Esophagus squamous epithelium (tissue), 5 donors: ENCODE measurements at regions not wholly inside any gene's neighbourhood (a gene's known extent, or its start where the extent isn't known, plus 50 kb on each side); places are given as distances from the start of the nearest gene placed in this dataset.

ENCODE experiments used
- DNase-seq: peaks from one replicate; lab custom pipeline; 2025; lab: John Stamatoyannopoulos, UW
- H3K27ac ChIP-seq, 4 donors: fragments of 200-600 bp; sonication (generic); one replicate each; pipeline ENCODE4 v1.5.1; 2016 to 2019; ENCODE audit warnings: mild to moderate bottlenecking in 1 of 4
- H3K27me3 ChIP-seq, 4 donors: fragments of 200-600 bp; sonication (generic); 1 replicate in 3 of 4; 2 replicates in 1 of 4; pipeline versions ENCODE4 v1.5.1 to v1.6.0; 2017 to 2021; ENCODE audit warnings: antibody characterized with exemption in 1 of 4
- H3K36me3 ChIP-seq, 3 donors: fragments of 200-600 bp; sonication (generic); one replicate each; pipeline ENCODE4 v1.5.1; 2016 to 2019
- H3K4me1 ChIP-seq, 3 donors: fragments of 200-600 bp; sonication (generic); one replicate each; pipeline ENCODE4 v1.5.1; 2017 to 2019
- H3K4me3 ChIP-seq, 4 donors: fragments of 200-600 bp; sonication (generic); 1 replicate in 3 of 4; 2 replicates in 1 of 4; pipeline ENCODE4 v1.5.1; 2016 to 2019; ENCODE audit warnings: mild to moderate bottlenecking in 2 of 4, moderate library complexity in 1 of 4
- H3K9me3 ChIP-seq, 3 donors: fragments of 200-600 bp; sonication (generic); one replicate each; pipeline ENCODE4 v1.5.1; 2016 to 2019
- CTCF ChIP-seq, 6 experiments: fragments of 450-650 bp in 4 of 6; fragments of 200-600 bp in 2 of 6; sonication (generic) in 2 of 6; IDR thresholded peaks; one replicate each; pipeline ENCODE4 v1.5.1; 2016 to 2019; ENCODE audit warnings: antibody characterized with exemption in 6 of 6, mild to moderate bottlenecking in 4 of 6, moderate library complexity in 4 of 6
- POLR2A ChIP-seq, 4 donors: fragments of 450-650 bp; IDR thresholded peaks; one replicate each; pipeline ENCODE4 v1.6.1; 2017; ENCODE audit warnings: antibody characterized with exemption in 4 of 4, mild to moderate bottlenecking in 4 of 4, moderate library complexity in 3 of 4
- WGBS, 2 donors: methylation state at CpG; one replicate each; pipeline ENCODE4 v1.1.5; 2018; 5-methylcytosine and 5-hydroxymethylcytosine counted together
- intact Hi-C: fragments of 100-400 bp; cut with DNase I; formaldehyde crosslinking; loops from one replicate; pipeline ENCODE4 v1.15.0; 2022
- donor health status: DM: yes; HTN: yes; CAD: no.

GRCh38 chr3:176058856-176059255, 1138.4 kb downstream of the TBL1XR1 start:
- Histone ChIP-seq H3K27me3 (no peaks in the 10 kb centered on the region), H3K36me3 (no peaks in the 10 kb centered on the region), H3K4me1 (no peaks in the 10 kb centered on the region), H3K4me3 (no peak overlapping the region), H3K27ac (no peak overlapping the region), H3K9me3 (no peaks in the 10 kb centered on the region)
- TF ChIP-seq CTCF (IDR thresholded peaks at IDR 0.05) (no peak), POLR2A (IDR thresholded peaks at IDR 0.05) (no peak)
- intact Hi-C loops = no loop called here
- DNase-seq = no peak

DNA sequence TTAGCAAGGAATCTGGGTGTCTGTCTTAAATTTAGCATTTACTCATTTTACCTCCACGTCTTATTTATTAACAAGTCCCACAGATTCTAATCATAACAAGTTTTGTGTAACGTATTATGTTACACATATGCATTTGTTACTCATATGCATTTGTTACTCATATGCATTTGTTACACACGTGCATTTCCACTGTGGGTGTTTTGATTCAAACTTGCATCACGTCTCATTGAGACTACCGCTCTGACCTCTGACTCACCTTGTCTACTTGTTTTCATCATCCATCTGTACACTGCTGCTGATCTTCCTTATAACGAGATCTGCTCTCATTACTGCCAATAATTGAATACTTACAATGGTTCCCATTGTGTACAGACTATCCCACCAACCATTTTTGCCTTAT, 1141.4 kb downstream of the TBL1XR1 start:
- no peak for DNase-seq
- TF ChIP-seq CTCF (IDR thresholded peaks at IDR 0.05) (no peak), POLR2A (IDR thresholded peaks at IDR 0.05) (no peak)
- whole genome bisulfite sequencing, 2 donors = 61 to 71% methylated on average over 6 of the region's 6 CpGs
- H3K27ac ChIP-seq = no peak overlapping the region
- no peaks in the 10 kb centered on the region for H3K9me3 ChIP-seq
- intact Hi-C loops = no loop called here
- H3K27me3 ChIP-seq = no peaks in the 10 kb centered on the region
- no peaks in the 10 kb centered on the region for H3K36me3 ChIP-seq
- no peak overlapping the region for H3K4me3 ChIP-seq
- H3K4me1 ChIP-seq = no peaks in the 10 kb centered on the region

GRCh38 chr3:176051766-176052165, 1145.5 kb downstream of the TBL1XR1 start:
- Histone ChIP-seq H3K4me1 (no peaks in the 10 kb centered on the region), H3K27ac (no peak overlapping the region), H3K9me3 (no peaks in the 10 kb centered on the region), H3K36me3 (no peaks in the 10 kb centered on the region), H3K27me3 (no peaks in the 10 kb centered on the region), H3K4me3 (no peak overlapping the region)
- 82 to 83% methylated on average over 7 of the region's 7 CpGs for WGBS, 2 donors
- no peak for DNase-seq
- TF ChIP-seq POLR2A (IDR thresholded peaks at IDR 0.05) = no peak
- TF ChIP-seq CTCF (IDR thresholded peaks at IDR 0.05) = no peak
- intact Hi-C loops = no loop called here

DNA sequence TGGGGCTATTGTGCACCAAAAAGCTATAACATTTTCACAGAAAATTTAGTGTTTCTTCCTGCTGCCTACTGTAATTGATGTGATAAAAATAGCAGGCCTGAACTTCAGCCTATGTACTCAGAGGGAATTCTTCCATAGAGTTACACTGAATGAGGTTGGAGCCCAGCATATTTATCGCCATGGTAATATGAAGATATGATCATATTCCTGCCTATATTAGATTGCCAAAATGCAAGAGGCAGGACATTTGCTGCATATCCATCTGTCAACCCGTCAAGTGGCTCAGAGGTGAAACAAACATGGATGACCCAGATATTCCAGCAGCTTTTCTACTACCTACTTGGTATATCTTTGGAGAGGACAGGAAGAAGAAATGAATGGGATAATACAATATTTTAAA, 1150.6 kb downstream of the TBL1XR1 start:
- H3K4me3 ChIP-seq = no peak overlapping the region
- no peak overlapping the region for H3K27ac ChIP-seq
- no peak for TF ChIP-seq CTCF (IDR thresholded peaks at IDR 0.05)
- no peak for TF ChIP-seq POLR2A (IDR thresholded peaks at IDR 0.05)
- H3K36me3 ChIP-seq = no peaks in the 10 kb centered on the region
- DNase-seq = no peak
- H3K27me3 ChIP-seq = no peaks in the 10 kb centered on the region
- intact Hi-C loops = no loop called here
- no peaks in the 10 kb centered on the region for H3K9me3 ChIP-seq
- 82 to 89% methylated on average over 2 of the region's 2 CpGs for WGBS, 2 donors
- no peaks in the 10 kb centered on the region for H3K4me1 ChIP-seq

DNA sequence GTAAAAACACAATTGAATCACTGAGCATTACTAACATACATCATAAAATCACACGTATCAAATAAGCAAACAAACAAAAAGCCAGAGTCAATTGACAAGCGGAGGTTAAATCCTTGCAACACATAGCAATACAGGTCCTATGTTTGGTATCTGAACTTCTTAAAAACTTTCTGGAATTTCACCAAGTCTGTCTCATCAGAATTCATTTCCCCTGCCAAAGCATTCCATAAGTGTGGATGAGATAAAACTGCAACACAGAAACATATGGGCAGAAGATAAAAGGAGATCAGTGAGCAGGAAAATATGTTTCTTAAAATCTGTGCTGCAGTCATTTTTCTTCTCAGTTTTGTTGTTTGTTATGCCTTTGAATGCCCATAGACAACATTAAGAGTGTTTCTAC, 1155.5 kb downstream of the TBL1XR1 start:
- Histone ChIP-seq H3K9me3 (no peaks in the 10 kb centered on the region), H3K27ac (no peak overlapping the region), H3K27me3 (no peaks in the 10 kb centered on the region), H3K4me1 (no peaks in the 10 kb centered on the region), H3K4me3 (no peak overlapping the region), H3K36me3 (no peaks in the 10 kb centered on the region)
- no peak for TF ChIP-seq POLR2A (IDR thresholded peaks at IDR 0.05)
- TF ChIP-seq CTCF (IDR thresholded peaks at IDR 0.05) = no peak
- DNase-seq = no peak
- intact Hi-C loops = no loop called here
- 63 to 67% methylated on average over 2 of the region's 2 CpGs for WGBS, 2 donors
